ENCODE measurements at regions not wholly inside any gene's neighbourhood (a gene's known extent, or its start where the extent isn't known, plus 50 kb on each side); places are given as distances from the start of the nearest gene placed in this dataset.

DNA sequence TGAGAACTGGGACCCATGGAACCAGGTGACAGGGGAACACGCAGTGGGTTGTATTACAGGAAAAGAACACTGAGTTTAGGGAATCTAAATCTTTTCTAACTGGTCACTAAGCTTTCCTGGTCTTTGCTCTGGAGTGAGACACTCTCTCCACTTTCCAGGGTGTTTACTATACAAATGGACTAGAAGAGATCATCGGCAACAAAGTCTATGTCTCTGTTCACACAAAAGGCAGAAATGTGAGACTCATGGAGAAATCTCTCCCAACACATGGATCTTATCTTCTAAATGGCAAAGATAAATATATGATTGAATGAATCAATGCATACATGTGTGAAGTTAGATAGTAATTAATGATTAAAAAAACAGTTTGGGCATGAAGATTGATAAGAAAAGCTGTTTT, 101.6 kb upstream of the DPT start:
- H3K27ac Mint-ChIP-seq (ENCODE audit: unreplicated experiment), result no peak overlapping the region
- H3K9me3 Mint-ChIP-seq (ENCODE audit: unreplicated experiment), result no peaks in the 10 kb centered on the region
- H3K36me3 Mint-ChIP-seq (ENCODE audit: low read depth, unreplicated experiment), result no peaks in the 10 kb centered on the region
- TF ChIP-seq, protein P1, sequence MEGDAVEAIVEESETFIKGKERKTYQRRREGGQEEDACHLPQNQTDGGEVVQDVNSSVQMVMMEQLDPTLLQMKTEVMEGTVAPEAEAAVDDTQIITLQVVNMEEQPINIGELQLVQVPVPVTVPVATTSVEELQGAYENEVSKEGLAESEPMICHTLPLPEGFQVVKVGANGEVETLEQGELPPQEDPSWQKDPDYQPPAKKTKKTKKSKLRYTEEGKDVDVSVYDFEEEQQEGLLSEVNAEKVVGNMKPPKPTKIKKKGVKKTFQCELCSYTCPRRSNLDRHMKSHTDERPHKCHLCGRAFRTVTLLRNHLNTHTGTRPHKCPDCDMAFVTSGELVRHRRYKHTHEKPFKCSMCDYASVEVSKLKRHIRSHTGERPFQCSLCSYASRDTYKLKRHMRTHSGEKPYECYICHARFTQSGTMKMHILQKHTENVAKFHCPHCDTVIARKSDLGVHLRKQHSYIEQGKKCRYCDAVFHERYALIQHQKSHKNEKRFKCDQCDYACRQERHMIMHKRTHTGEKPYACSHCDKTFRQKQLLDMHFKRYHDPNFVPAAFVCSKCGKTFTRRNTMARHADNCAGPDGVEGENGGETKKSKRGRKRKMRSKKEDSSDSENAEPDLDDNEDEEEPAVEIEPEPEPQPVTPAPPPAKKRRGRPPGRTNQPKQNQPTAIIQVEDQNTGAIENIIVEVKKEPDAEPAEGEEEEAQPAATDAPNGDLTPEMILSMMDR (IDR thresholded peaks at IDR 0.05; ENCODE audit: unreplicated experiment), result no peak
- H3K4me3 Mint-ChIP-seq (ENCODE audit: unreplicated experiment), result no peak overlapping the region
- DNase-seq (ENCODE audit: low spot score), result no peak
- peaks cover 28% of the 10 kb centered on the region for H3K4me1 Mint-ChIP-seq (ENCODE audit: unreplicated experiment)
- H3K27me3 Mint-ChIP-seq (ENCODE audit: unreplicated experiment), result no peaks in the 10 kb centered on the region

DNA sequence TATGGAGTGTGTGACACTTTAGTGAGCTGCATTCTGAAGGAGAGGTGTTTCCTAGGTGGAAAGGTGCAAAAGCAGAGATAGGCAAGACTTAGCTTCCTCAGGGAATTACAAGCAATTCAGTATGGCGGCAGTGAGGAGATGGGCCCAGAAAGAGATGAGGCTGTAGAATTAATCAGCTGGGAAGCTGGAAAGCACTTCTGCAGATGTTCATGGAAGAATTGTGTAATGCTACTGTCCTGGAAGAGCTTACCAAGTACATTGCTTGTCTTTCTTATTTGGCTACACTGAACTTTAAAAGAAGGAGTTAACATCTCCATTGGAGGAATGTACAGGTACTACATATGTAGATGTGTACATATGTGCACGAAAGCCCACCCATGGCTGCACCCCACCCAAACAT, 103.7 kb upstream of the DPT start:
- Mint-ChIP-seq H3K27ac (ENCODE audit: unreplicated experiment) (peak overlapping the region; percentile 3), H3K9me3 (ENCODE audit: unreplicated experiment) (no peaks in the 10 kb centered on the region), H3K36me3 (ENCODE audit: low read depth, unreplicated experiment) (no peaks in the 10 kb centered on the region), H3K27me3 (ENCODE audit: unreplicated experiment) (no peaks in the 10 kb centered on the region), H3K4me1 (ENCODE audit: unreplicated experiment) (peaks cover 28% of the 10 kb centered on the region), H3K4me3 (ENCODE audit: unreplicated experiment) (no peak overlapping the region)
- DNase-seq (ENCODE audit: low spot score), result no peak
- TF ChIP-seq, protein P1 (IDR thresholded peaks at IDR 0.05; ENCODE audit: unreplicated experiment), result no peak

DNA sequence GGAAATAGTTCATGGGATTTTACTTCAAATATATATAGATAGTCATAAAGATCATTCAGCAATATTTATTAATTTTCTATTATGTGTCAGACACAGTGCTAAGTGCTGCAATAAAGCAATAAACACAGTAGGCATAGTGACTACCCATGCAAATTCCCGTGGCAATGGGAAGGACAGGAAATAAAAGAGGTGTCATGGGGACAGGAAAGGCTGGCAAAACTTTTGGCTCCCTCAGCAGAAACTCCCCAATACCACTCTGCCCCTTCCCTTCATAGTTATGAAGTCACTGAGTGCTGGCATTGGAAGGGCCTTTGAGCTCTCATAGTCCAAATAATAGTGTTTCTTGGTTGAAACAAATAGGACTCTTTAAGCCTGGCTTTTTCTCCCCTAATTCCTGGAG, 104.4 kb upstream of the DPT start:
- DNase-seq (ENCODE audit: low spot score), result no peak
- Mint-ChIP-seq H3K27ac (ENCODE audit: unreplicated experiment) (peak overlapping the region; percentile 59), H3K4me3 (ENCODE audit: unreplicated experiment) (no peak overlapping the region), H3K4me1 (ENCODE audit: unreplicated experiment) (peaks cover 28% of the 10 kb centered on the region), H3K9me3 (ENCODE audit: unreplicated experiment) (no peaks in the 10 kb centered on the region), H3K27me3 (ENCODE audit: unreplicated experiment) (no peaks in the 10 kb centered on the region), H3K36me3 (ENCODE audit: low read depth, unreplicated experiment) (no peaks in the 10 kb centered on the region)
- TF ChIP-seq, protein P1 (IDR thresholded peaks at IDR 0.05; ENCODE audit: unreplicated experiment), result no peak

DNA sequence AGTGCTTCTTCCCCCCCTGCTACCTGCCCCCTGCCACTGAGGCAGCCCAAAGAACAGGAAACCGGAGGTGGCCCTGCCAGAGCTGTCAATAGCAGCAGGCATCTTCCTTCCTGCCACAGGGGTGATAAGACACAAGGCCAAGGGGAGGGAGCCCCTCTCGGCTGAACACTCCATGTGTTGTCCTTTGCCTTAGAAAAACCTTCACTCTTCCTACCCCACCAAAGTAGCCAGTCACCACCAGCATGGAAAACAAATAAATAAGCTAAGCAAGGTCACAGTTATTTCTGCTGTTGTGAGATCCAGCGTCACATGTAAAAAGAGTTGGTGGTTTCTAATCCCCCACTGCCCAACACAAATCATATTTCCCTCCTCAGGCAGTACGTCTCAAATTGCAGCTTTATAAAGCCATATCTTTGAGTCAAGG, 104.8 kb upstream of the DPT start:
- H3K9me3 Mint-ChIP-seq (ENCODE audit: unreplicated experiment), result no peaks in the 10 kb centered on the region
- H3K27ac Mint-ChIP-seq (ENCODE audit: unreplicated experiment), result peak overlapping the region; percentile 59
- DNase-seq (ENCODE audit: low spot score), result no peak
- H3K4me3 Mint-ChIP-seq (ENCODE audit: unreplicated experiment), result no peak overlapping the region
- TF ChIP-seq, protein P1 (IDR thresholded peaks at IDR 0.05; ENCODE audit: unreplicated experiment), result no peak
- no peaks in the 10 kb centered on the region for H3K27me3 Mint-ChIP-seq (ENCODE audit: unreplicated experiment)
- H3K4me1 Mint-ChIP-seq (ENCODE audit: unreplicated experiment), result peaks cover 28% of the 10 kb centered on the region
- no peaks in the 10 kb centered on the region for H3K36me3 Mint-ChIP-seq (ENCODE audit: low read depth, unreplicated experiment)

DNA sequence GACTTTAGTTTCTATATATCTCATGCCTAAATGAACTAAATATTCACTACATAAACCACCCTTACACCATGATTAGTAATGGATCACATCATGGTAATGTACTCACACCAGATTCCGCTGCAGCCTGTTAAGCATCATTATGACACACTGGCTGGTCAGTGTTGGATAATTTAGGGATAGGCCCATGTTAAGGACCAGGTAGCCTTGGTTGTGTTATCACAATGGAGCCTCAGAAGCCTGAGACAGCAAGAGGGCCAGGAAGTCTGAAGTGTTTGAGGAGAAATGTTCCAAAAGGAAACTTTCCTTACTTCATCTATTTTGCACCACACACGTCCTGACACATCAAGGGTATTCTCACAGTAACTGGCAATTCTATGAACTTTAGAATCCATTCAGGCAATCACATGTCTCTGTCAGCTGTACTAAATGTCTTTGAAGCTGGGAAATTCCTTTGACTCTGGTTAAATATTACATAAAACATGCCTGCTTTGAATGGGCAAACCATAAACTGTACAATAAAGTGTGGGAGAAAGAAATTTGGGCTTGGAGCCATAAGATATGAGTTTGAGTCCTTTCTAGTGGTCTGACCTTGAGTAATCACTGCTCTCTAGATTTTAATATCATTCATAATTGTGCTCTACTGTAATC, 105.3 kb upstream of the DPT start:
- no peak overlapping the region for H3K4me3 Mint-ChIP-seq (ENCODE audit: unreplicated experiment)

More for the DNA sequence above, 105.3 kb upstream of the DPT start:
- peaks cover 28% of the 10 kb centered on the region for H3K4me1 Mint-ChIP-seq (ENCODE audit: unreplicated experiment)
- no peaks in the 10 kb centered on the region for H3K27me3 Mint-ChIP-seq (ENCODE audit: unreplicated experiment)
- H3K36me3 Mint-ChIP-seq (ENCODE audit: low read depth, unreplicated experiment), result no peaks in the 10 kb centered on the region
- peak overlapping the region; percentile 59 for H3K27ac Mint-ChIP-seq (ENCODE audit: unreplicated experiment)
- DNase-seq (ENCODE audit: low spot score), result no peak
- TF ChIP-seq, protein P1 (IDR thresholded peaks at IDR 0.05; ENCODE audit: unreplicated experiment), result no peak
- no peaks in the 10 kb centered on the region for H3K9me3 Mint-ChIP-seq (ENCODE audit: unreplicated experiment)

All from endothelial cell (in vitro differentiated cells).